HuH-7.5 (cell line): ENCODE measurements at regions not wholly inside any gene's neighbourhood (a gene's known extent, or its start where the extent isn't known, plus 50 kb on each side); places are given as distances from the start of the nearest gene placed in this dataset.

ENCODE experiments used
- DNase-seq: peaks from one replicate; pipeline ENCODE4 v3.0.0; 2011; ENCODE audit warnings: low spot score

DNA sequence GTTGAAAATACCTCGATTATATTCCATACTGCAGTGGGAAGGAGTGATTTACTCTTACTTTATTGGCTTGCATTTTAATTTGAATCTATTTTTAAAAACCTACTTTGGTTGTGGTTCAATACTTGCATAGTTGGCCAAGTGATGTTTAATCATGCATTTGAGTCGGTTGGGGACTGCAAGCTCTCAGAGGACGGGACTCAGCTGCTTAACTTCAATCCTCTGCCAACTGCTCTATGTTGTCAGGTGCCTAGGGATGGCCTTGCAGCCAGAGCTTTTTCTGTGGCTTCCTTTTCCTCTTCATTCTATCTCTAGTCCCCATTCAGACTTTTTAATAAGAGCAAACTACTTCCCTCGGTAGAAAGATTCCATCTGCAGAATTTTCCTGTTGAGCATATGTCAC, 53.4 kb upstream of the KRR1 start:
- no peak for DNase-seq

DNA sequence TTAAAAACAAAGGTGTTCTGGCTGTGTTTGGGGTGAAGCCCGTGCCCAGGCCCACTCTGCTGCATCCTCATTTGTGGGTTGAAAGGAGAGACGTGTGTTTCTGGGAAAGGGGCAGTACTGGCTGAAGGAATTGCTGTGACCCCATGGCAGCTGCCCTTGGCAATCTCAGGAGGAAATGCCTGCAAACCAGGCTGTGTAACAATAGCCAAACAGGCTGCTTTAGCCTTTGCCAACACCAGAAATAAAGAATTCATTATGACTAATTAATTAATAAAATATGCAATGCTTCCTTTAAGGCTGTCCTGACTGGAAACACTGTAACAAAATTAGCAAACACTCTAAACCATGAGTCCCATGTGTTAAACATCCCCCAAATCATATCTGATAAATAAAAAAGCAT, 53.0 kb upstream of the KRR1 start:
- DNase-seq = no peak

DNA sequence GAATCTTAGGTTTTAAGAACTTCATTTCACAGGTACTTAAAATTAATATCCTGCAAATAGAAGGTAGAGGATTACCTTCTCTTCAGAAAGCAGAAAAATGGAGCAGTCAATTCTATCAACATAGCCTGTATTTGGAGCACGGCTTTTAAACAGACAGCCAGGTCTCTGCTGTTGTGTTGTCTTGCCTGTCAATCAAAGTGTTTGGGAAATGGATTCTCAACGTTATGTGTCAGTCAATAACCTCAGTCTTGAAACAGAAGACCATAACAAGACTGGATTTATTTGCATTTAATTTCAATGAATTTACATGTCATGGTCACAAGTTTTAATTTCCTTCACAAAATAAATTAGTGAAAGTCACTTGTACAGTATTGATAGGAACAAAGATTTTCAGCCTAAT, 51.9 kb upstream of the KRR1 start:
- no peak for DNase-seq

DNA sequence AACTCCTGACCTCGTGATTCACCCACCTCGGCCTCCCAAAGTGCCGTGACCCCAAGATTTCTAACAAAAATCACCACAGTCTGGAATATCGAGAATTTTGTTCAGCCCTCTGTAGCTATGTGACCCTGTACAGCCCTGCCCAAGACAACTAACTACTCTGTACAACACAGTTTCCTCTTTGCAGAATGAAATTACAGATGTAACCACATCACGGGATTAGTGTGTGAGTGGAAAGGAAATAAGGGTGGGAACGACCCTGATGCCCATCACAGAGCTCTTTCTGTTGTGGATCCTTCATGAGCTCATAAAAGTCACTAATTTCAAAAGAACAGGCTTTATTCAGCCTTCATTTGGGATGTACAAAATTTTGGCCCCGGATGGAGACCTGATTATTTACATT, 50.5 kb upstream of the KRR1 start:
- DNase-seq = no peak
